ENCODE measurements at regions not wholly inside any gene's neighbourhood (a gene's known extent, or its start where the extent isn't known, plus 50 kb on each side); places are given as distances from the start of the nearest gene placed in this dataset.

- H3K27me3 ChIP-seq (ENCODE audit: control insufficient read depth, insufficient read depth, low read length): no peaks in the 10 kb centered on the region
- TF ChIP-seq, protein P1, sequence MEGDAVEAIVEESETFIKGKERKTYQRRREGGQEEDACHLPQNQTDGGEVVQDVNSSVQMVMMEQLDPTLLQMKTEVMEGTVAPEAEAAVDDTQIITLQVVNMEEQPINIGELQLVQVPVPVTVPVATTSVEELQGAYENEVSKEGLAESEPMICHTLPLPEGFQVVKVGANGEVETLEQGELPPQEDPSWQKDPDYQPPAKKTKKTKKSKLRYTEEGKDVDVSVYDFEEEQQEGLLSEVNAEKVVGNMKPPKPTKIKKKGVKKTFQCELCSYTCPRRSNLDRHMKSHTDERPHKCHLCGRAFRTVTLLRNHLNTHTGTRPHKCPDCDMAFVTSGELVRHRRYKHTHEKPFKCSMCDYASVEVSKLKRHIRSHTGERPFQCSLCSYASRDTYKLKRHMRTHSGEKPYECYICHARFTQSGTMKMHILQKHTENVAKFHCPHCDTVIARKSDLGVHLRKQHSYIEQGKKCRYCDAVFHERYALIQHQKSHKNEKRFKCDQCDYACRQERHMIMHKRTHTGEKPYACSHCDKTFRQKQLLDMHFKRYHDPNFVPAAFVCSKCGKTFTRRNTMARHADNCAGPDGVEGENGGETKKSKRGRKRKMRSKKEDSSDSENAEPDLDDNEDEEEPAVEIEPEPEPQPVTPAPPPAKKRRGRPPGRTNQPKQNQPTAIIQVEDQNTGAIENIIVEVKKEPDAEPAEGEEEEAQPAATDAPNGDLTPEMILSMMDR (IDR thresholded peaks at IDR 0.05; ENCODE audit: low read depth, low read length): no peak
- no peak overlapping the region for H3K27ac ChIP-seq (ENCODE audit: low read depth, low read length)
- no peak for DNase-seq (ENCODE audit: low read depth, low spot score)
- POLR2A ChIA-PET: no interaction called here
- H3K9me3 ChIP-seq (ENCODE audit: control insufficient read depth, insufficient read depth, low read length): no peaks in the 10 kb centered on the region
- no peak overlapping the region for H3K4me3 ChIP-seq (ENCODE audit: low read depth, low read length)
- CTCF ChIA-PET: no interaction called here
Measured at GRCh38 chr21:15197696-15198095, 132.9 kb upstream of the NRIP1 start.

DNA sequence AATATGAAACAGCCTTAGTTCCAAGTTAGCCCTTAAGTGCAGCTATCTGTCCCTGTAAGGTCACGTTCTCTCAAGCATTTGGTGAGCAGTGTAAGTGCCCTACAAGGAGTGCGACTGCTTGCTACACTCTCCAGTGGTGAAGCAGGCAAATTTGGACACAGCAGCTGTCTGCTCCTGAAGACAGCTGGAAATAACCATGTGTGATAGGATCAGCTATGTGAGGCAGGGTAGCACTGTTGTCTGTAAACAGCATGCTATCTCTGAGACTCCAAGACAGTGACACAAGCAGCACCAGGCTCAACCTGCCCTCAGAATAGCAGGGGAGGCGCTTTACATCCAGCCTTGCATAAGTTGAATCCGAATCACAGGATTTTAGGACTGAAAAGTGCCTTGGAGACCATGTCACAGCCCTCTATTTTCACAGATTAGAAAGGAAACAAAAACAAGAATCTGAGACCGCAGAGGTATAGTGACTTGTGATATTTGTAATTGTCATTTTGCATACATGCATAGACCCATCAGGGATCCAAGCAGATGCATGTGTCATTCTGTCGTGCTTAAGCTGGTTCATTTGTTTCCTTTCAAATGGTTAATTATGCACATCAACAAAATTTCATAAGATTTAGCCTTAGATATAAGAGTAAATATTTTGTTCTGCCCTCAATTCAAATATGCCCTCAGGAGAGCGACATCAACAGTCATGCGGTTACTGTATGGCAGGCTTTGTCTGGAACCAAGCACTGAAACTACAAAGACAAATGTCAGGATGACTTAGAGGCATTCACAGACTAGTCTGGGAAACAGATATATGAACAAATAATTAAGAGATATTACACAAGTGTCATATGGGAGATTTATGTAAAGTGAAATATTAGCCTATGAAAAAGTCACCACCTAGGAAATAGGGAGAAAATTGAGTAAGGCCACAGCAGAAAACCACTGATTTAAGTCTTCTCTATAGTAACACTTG, 134.9 kb upstream of the NRIP1 start:
- ChIA-PET POLR2A (no interaction called here), CTCF (interaction anchor here (1.3 kb wide), 1 partner anchor 946 kb away, joined by 3 read pairs; no protein-coding TSS in a partner anchor)
- no peak for DNase-seq (ENCODE audit: low read depth, low spot score)
- Histone ChIP-seq H3K4me3 (ENCODE audit: low read depth, low read length) (no peak overlapping the region), H3K27me3 (ENCODE audit: control insufficient read depth, insufficient read depth, low read length) (no peaks in the 10 kb centered on the region), H3K27ac (ENCODE audit: low read depth, low read length) (no peak overlapping the region), H3K9me3 (ENCODE audit: control insufficient read depth, insufficient read depth, low read length) (no peaks in the 10 kb centered on the region)
- TF ChIP-seq, protein P1 (IDR thresholded peaks at IDR 0.05; ENCODE audit: low read depth, low read length): no peak

DNA sequence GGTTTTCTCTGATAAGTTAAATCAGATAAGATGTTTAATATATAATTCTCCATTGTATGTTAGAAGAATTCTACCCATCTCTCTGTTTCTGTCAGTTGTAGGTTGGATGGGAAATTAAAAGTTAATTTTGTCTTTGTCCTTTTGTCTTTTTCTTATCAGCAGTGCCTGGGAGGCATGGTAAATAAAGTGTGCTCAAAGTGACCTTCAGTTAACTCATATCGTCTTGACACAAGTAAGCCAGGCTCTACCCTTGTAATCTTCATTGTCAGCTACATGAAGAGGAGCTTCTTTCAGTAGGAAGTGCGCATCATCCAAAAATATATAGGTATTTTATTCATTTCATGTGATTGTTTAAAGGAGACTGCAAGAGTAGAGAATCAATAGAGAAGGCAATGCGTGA, 138.9 kb upstream of the NRIP1 start:
- Histone ChIP-seq H3K4me3 (ENCODE audit: low read depth, low read length) (no peak overlapping the region), H3K27me3 (ENCODE audit: control insufficient read depth, insufficient read depth, low read length) (peaks cover 2% of the 10 kb centered on the region), H3K9me3 (ENCODE audit: control insufficient read depth, insufficient read depth, low read length) (no peaks in the 10 kb centered on the region), H3K27ac (ENCODE audit: low read depth, low read length) (no peak overlapping the region)
- ChIA-PET POLR2A (no interaction called here), CTCF (no interaction called here)
- no peak for DNase-seq (ENCODE audit: low read depth, low spot score)
- TF ChIP-seq, protein P1 (IDR thresholded peaks at IDR 0.05; ENCODE audit: low read depth, low read length): no peak

- Histone ChIP-seq H3K27me3 (ENCODE audit: control insufficient read depth, insufficient read depth, low read length) (peaks cover 2% of the 10 kb centered on the region), H3K4me3 (ENCODE audit: low read depth, low read length) (no peak overlapping the region), H3K27ac (ENCODE audit: low read depth, low read length) (no peak overlapping the region), H3K9me3 (ENCODE audit: control insufficient read depth, insufficient read depth, low read length) (no peaks in the 10 kb centered on the region)
- TF ChIP-seq, protein P1 (IDR thresholded peaks at IDR 0.05; ENCODE audit: low read depth, low read length): no peak
- DNase-seq (ENCODE audit: low read depth, low spot score): no peak
- POLR2A ChIA-PET: no interaction called here
- CTCF ChIA-PET: no interaction called here
Measured at GRCh38 chr21:15204140-15204969, 139.6 kb upstream of the NRIP1 start.

- DNase-seq (ENCODE audit: low read depth, low spot score): no peak
- peaks cover 2% of the 10 kb centered on the region for H3K27me3 ChIP-seq (ENCODE audit: control insufficient read depth, insufficient read depth, low read length)
- H3K4me3 ChIP-seq (ENCODE audit: low read depth, low read length): no peak overlapping the region
- no peaks in the 10 kb centered on the region for H3K9me3 ChIP-seq (ENCODE audit: control insufficient read depth, insufficient read depth, low read length)
- ChIA-PET CTCF (no interaction called here), POLR2A (no interaction called here)
- H3K27ac ChIP-seq (ENCODE audit: low read depth, low read length): no peak overlapping the region
- TF ChIP-seq, protein P1 (IDR thresholded peaks at IDR 0.05; ENCODE audit: low read depth, low read length): no peak
Measured at GRCh38 chr21:15204970-15205286, 140.1 kb upstream of the NRIP1 start.
